Mesendoderm (in vitro differentiated cells): ENCODE measurements at regions not wholly inside any gene's neighbourhood (a gene's known extent, or its start where the extent isn't known, plus 50 kb on each side); places are given as distances from the start of the nearest gene placed in this dataset.

Experiments
- DNase-seq: peaks from one replicate; pipeline ENCODE4 v3.0.0; 2013
- H2AK5ac ChIP-seq: 2 replicates; pipeline ENCODE4 v1.6.1; 2013; ENCODE audit warnings: low read length, inconsistent platforms
- H2BK120ac ChIP-seq: 2 replicates; pipeline ENCODE4 v1.6.1; 2013; ENCODE audit warnings: low read depth, mild to moderate bottlenecking, low read length, moderate library complexity, mixed read lengths
- H2BK15ac ChIP-seq: replicated peaks from 2 replicates; pipeline ENCODE4 v1.6.1; 2013; ENCODE audit warnings: low read depth, mild to moderate bottlenecking, moderate library complexity
- H2BK5ac ChIP-seq: 2 replicates; pipeline ENCODE4 v1.6.1; 2013; ENCODE audit warnings: low read length, inconsistent platforms
- H3K18ac ChIP-seq: 2 replicates; pipeline ENCODE4 v1.6.1; 2013; ENCODE audit warnings: mild to moderate bottlenecking, low read length, mixed read lengths
- H3K23ac ChIP-seq: one replicate; pipeline ENCODE4 v1.6.1; 2013; ENCODE audit warnings: low read length
- H3K27ac ChIP-seq: 2 replicates; pipeline ENCODE4 v1.5.1; 2013; ENCODE audit warnings: low read depth, mild to moderate bottlenecking, inconsistent platforms, low read length, moderate library complexity
- H3K27me3 ChIP-seq: 2 replicates; pipeline ENCODE4 v1.6.1; 2013; ENCODE audit warnings: low read length, control low read depth, mild to moderate bottlenecking, inconsistent platforms; ENCODE audit not compliant: insufficient read depth, poor library complexity
- H3K36me3 ChIP-seq: 2 replicates; pipeline ENCODE4 v1.6.1; 2013; ENCODE audit warnings: low read length, inconsistent platforms; ENCODE audit not compliant: control insufficient read depth, insufficient read depth
- H3K4ac ChIP-seq: one replicate; pipeline ENCODE4 v1.6.1; 2013; ENCODE audit warnings: low read depth, mild to moderate bottlenecking, low read length, moderate library complexity
- H3K4me1 ChIP-seq: 2 replicates; pipeline ENCODE4 v1.6.1; 2013; ENCODE audit warnings: low read depth, low read length, inconsistent platforms; ENCODE audit not compliant: control insufficient read depth
- H3K4me2 ChIP-seq: 2 replicates; pipeline ENCODE4 v1.6.1; 2013; ENCODE audit warnings: low read length
- H3K4me3 ChIP-seq: 2 replicates; pipeline ENCODE4 v1.5.1; 2013; ENCODE audit warnings: mild to moderate bottlenecking, low read length
- H3K56ac ChIP-seq: one replicate; pipeline ENCODE4 v1.6.1; 2013; ENCODE audit warnings: low read length
- H3K79me1 ChIP-seq: 2 replicates; pipeline ENCODE4 v1.6.1; 2013; ENCODE audit warnings: low read length, inconsistent platforms
- H3K79me2 ChIP-seq: 2 replicates; pipeline ENCODE4 v1.6.1; 2013; ENCODE audit warnings: mild to moderate bottlenecking, low read length; ENCODE audit not compliant: control insufficient read depth, insufficient read depth
- H3K9ac ChIP-seq: 2 replicates; pipeline ENCODE4 v1.6.1; 2013; ENCODE audit warnings: low read length, inconsistent platforms
- H4K5ac ChIP-seq: one replicate; pipeline ENCODE4 v1.6.1; 2013; ENCODE audit warnings: low read length
- H4K8ac ChIP-seq: one replicate; pipeline ENCODE4 v1.6.1; 2013; ENCODE audit warnings: low read depth, mild to moderate bottlenecking, control low read depth, low read length, moderate library complexity
- WGBS: extraction: QIAGEN DNeasy Blood & Tissue Kit; methylation state at CpG from one replicate; pipeline ENCODE4 v1.1.7; 2013; ENCODE audit warnings: low lambda C conversion rate, missing lambda C conversion rate; ENCODE audit not compliant: insufficient coverage; ENCODE audit errors: extremely low coverage; 5-methylcytosine and 5-hydroxymethylcytosine counted together

GRCh38 chr4:136097676-136098075 lies 1434.6 kb downstream of the PCDH18 start:
- H3K79me2 ChIP-seq: no peaks in the 10 kb centered on the region
- DNase-seq: no peak
- H3K4me2 ChIP-seq: no peak overlapping the region
- no peak overlapping the region for H3K23ac ChIP-seq
- no peak overlapping the region for H2BK120ac ChIP-seq
- no peaks in the 10 kb centered on the region for H3K36me3 ChIP-seq
- H4K8ac ChIP-seq: no peak overlapping the region
- H3K79me1 ChIP-seq: no peaks in the 10 kb centered on the region
- H3K18ac ChIP-seq: no peak overlapping the region
- no peak overlapping the region for H2BK15ac ChIP-seq
- H4K5ac ChIP-seq: no peak overlapping the region
- no peaks in the 10 kb centered on the region for H3K27me3 ChIP-seq
- no peak overlapping the region for H3K56ac ChIP-seq
- WGBS: no CpG with 5 or more reads among the region's 4 CpGs
- H2AK5ac ChIP-seq: no peak overlapping the region
- H3K27ac ChIP-seq: no peak overlapping the region
- no peak overlapping the region for H2BK5ac ChIP-seq
- no peak overlapping the region for H3K9ac ChIP-seq
- H3K4me3 ChIP-seq: no peak overlapping the region
- H3K4ac ChIP-seq: no peak overlapping the region
- H3K4me1 ChIP-seq: no peaks in the 10 kb centered on the region

- no peak overlapping the region for H3K4me3 ChIP-seq
- no peak overlapping the region for H2BK120ac ChIP-seq
- no peak overlapping the region for H3K4me2 ChIP-seq
- H3K18ac ChIP-seq: no peak overlapping the region
- H3K79me1 ChIP-seq: no peaks in the 10 kb centered on the region
- no peaks in the 10 kb centered on the region for H3K79me2 ChIP-seq
- H3K27me3 ChIP-seq: no peaks in the 10 kb centered on the region
- H2AK5ac ChIP-seq: no peak overlapping the region
- H3K56ac ChIP-seq: no peak overlapping the region
- H3K36me3 ChIP-seq: no peaks in the 10 kb centered on the region
- no peak overlapping the region for H3K27ac ChIP-seq
- no peak overlapping the region for H3K23ac ChIP-seq
- no peak overlapping the region for H4K8ac ChIP-seq
- WGBS: no CpG with 5 or more reads among the region's 4 CpGs
- H3K9ac ChIP-seq: no peak overlapping the region
- no peak overlapping the region for H2BK15ac ChIP-seq
- no peak for DNase-seq
- no peak overlapping the region for H3K4ac ChIP-seq
- H4K5ac ChIP-seq: no peak overlapping the region
- H3K4me1 ChIP-seq: no peaks in the 10 kb centered on the region
- no peak overlapping the region for H2BK5ac ChIP-seq
Observed at GRCh38 chr4:136088211-136088867, 1444.0 kb downstream of the PCDH18 start.

GRCh38 chr4:136078976-136079375 lies 1453.3 kb downstream of the PCDH18 start:
- DNase-seq: no peak
- Histone ChIP-seq H3K4me3 (no peak overlapping the region), H2AK5ac (no peak overlapping the region), H2BK15ac (no peak overlapping the region), H2BK5ac (no peak overlapping the region), H3K23ac (no peak overlapping the region), H3K4me1 (no peaks in the 10 kb centered on the region), H3K56ac (no peak overlapping the region), H3K4me2 (no peak overlapping the region), H4K5ac (no peak overlapping the region), H4K8ac (no peak overlapping the region), H3K9ac (no peak overlapping the region), H2BK120ac (no peak overlapping the region), H3K4ac (no peak overlapping the region), H3K27ac (no peak overlapping the region), H3K79me2 (no peaks in the 10 kb centered on the region), H3K27me3 (no peaks in the 10 kb centered on the region), H3K18ac (no peak overlapping the region), H3K79me1 (no peaks in the 10 kb centered on the region), H3K36me3 (no peaks in the 10 kb centered on the region)
- no CpG with 5 or more reads among the region's 1 CpG for WGBS

- H4K8ac ChIP-seq: no peak overlapping the region
- H3K4ac ChIP-seq: no peak overlapping the region
- no peak overlapping the region for H4K5ac ChIP-seq
- H2BK5ac ChIP-seq: no peak overlapping the region
- no peak overlapping the region for H2BK120ac ChIP-seq
- no peak overlapping the region for H3K18ac ChIP-seq
- no peaks in the 10 kb centered on the region for H3K27me3 ChIP-seq
- no peak overlapping the region for H3K9ac ChIP-seq
- H3K36me3 ChIP-seq: no peaks in the 10 kb centered on the region
- H3K4me1 ChIP-seq: no peaks in the 10 kb centered on the region
- H3K79me2 ChIP-seq: no peaks in the 10 kb centered on the region
- no peak overlapping the region for H3K56ac ChIP-seq
- no CpG with 5 or more reads among the region's 7 CpGs for WGBS
- H3K79me1 ChIP-seq: no peaks in the 10 kb centered on the region
- DNase-seq: no peak
- no peak overlapping the region for H3K27ac ChIP-seq
- no peak overlapping the region for H2AK5ac ChIP-seq
- H3K4me2 ChIP-seq: no peak overlapping the region
- no peak overlapping the region for H3K4me3 ChIP-seq
- H3K23ac ChIP-seq: no peak overlapping the region
- no peak overlapping the region for H2BK15ac ChIP-seq
Observed at GRCh38 chr4:136056748-136057147, 1475.5 kb downstream of the PCDH18 start.

GRCh38 chr4:136055360-136055759 lies 1476.9 kb downstream of the PCDH18 start:
- H3K27me3 ChIP-seq: no peaks in the 10 kb centered on the region
- H3K9ac ChIP-seq: no peak overlapping the region
- no peak overlapping the region for H3K4ac ChIP-seq
- no peak overlapping the region for H2AK5ac ChIP-seq
- H4K5ac ChIP-seq: no peak overlapping the region
- no peak overlapping the region for H3K56ac ChIP-seq
- H4K8ac ChIP-seq: no peak overlapping the region
- no peak overlapping the region for H3K4me2 ChIP-seq
- WGBS: no CpG with 5 or more reads among the region's 3 CpGs
- no peak overlapping the region for H2BK5ac ChIP-seq
- no peaks in the 10 kb centered on the region for H3K79me2 ChIP-seq
- no peak overlapping the region for H2BK120ac ChIP-seq
- H3K36me3 ChIP-seq: no peaks in the 10 kb centered on the region
- H3K4me1 ChIP-seq: no peaks in the 10 kb centered on the region
- no peak overlapping the region for H3K27ac ChIP-seq
- H2BK15ac ChIP-seq: no peak overlapping the region
- no peak overlapping the region for H3K4me3 ChIP-seq
- no peaks in the 10 kb centered on the region for H3K79me1 ChIP-seq
- H3K18ac ChIP-seq: no peak overlapping the region
- no peak for DNase-seq
- no peak overlapping the region for H3K23ac ChIP-seq

- H3K18ac ChIP-seq: no peak overlapping the region
- H2BK120ac ChIP-seq: no peak overlapping the region
- H3K79me1 ChIP-seq: no peaks in the 10 kb centered on the region
- H3K36me3 ChIP-seq: no peaks in the 10 kb centered on the region
- H2AK5ac ChIP-seq: no peak overlapping the region
- no peak overlapping the region for H3K4me3 ChIP-seq
- no peak overlapping the region for H3K4me2 ChIP-seq
- no peaks in the 10 kb centered on the region for H3K4me1 ChIP-seq
- WGBS: no CpG with 5 or more reads among the region's 1 CpG
- H4K8ac ChIP-seq: no peak overlapping the region
- no peak overlapping the region for H2BK5ac ChIP-seq
- H2BK15ac ChIP-seq: no peak overlapping the region
- H3K4ac ChIP-seq: no peak overlapping the region
- H4K5ac ChIP-seq: no peak overlapping the region
- H3K9ac ChIP-seq: no peak overlapping the region
- no peak overlapping the region for H3K27ac ChIP-seq
- H3K23ac ChIP-seq: no peak overlapping the region
- H3K79me2 ChIP-seq: no peaks in the 10 kb centered on the region
- H3K27me3 ChIP-seq: no peaks in the 10 kb centered on the region
- peak; percentile 40 for DNase-seq
- no peak overlapping the region for H3K56ac ChIP-seq
Observed at GRCh38 chr4:136036744-136037143, 1495.5 kb downstream of the PCDH18 start.
